GM12878 (cell line): ENCODE measurements at regions not wholly inside any gene's neighbourhood (a gene's known extent, or its start where the extent isn't known, plus 50 kb on each side); places are given as distances from the start of the nearest gene placed in this dataset.

Experiments used
- ATAC-seq: fragments of 200-7000 bp; cut with Tn5 transposase; 3 replicates; pipeline ENCODE4 v1.9.1; 2020; ENCODE audit warnings: mild to moderate bottlenecking, moderate library complexity
- BruUV-seq: library from RNA; stranded (reverse); fragments of 400-500 nt; replicated peaks from 2 replicates; lab custom pipeline; 2021; lab: Mats Ljungman, UMichigan
- CTCF ChIA-PET: fragments of 300-600 bp; sonication (Branson Sonifier 250); formaldehyde crosslinking; extraction: SDS; loops from one replicate; lab custom pipeline; 2021; ENCODE audit warnings: inconsistent platforms; lab: Yijun Ruan, JAX
- POLR2A ChIA-PET: fragments of 350-600 bp; formaldehyde crosslinking; extraction: SDS; loops from one replicate; lab custom pipeline; 2021; ENCODE audit warnings: inconsistent platforms; lab: Charles Lee
- RAD21 ChIA-PET: fragments of 300-600 bp; sonication (Branson Sonifier 250); formaldehyde crosslinking; loops from one replicate; lab custom pipeline; 2023; ENCODE audit warnings: antibody characterized with exemption; ENCODE audit not compliant: unreplicated experiment; lab: Charles Lee
- SMC1A ChIA-PET: fragments of 300-600 bp; sonication (Branson Sonifier 250); formaldehyde crosslinking; loops from one replicate; lab custom pipeline; 2023; ENCODE audit not compliant: unreplicated experiment, uncharacterized antibody; lab: Charles Lee
- DNase-seq: peaks from one replicate; pipeline ENCODE4 v3.0.0-alpha.2; 2011; ENCODE audit warnings: low read depth, low spot score
- FAIRE-seq: peaks from 3 replicates; lab custom pipeline; 2011; peaks lifted over from hg19 to GRCh38; lab: Jason Lieb, UNC
- H2AFZ ChIP-seq: 2 replicates; pipeline ENCODE4 v1.6.0; 2011; ENCODE audit warnings: low read depth, low read length, control low read depth; ENCODE audit not compliant: control insufficient read depth
- H3K27ac ChIP-seq: 2 replicates; pipeline ENCODE4 v1.5.1; 2011; ENCODE audit warnings: control low read depth; ENCODE audit not compliant: control insufficient read depth, insufficient read depth
- H3K27me3 ChIP-seq, 2 experiments: replicated peaks in 1 of 2; 2 replicates each; pipeline versions ENCODE4 v1.6.0 to v1.6.1; 2011; ENCODE audit warnings: low read length in 1 of 2; ENCODE audit not compliant: control insufficient read depth in 2 of 2, insufficient read depth in 2 of 2
- H3K36me3 ChIP-seq, 2 experiments: 2 replicates each; pipeline ENCODE4 v1.5.1; 2011; ENCODE audit warnings: low read length in 1 of 2; ENCODE audit not compliant: control insufficient read depth in 2 of 2, insufficient read depth in 2 of 2
- H3K4me1 ChIP-seq: 2 replicates; pipeline ENCODE4 v1.6.1; 2011; ENCODE audit warnings: mild to moderate bottlenecking, low read length, moderate library complexity, mixed read lengths; ENCODE audit not compliant: control insufficient read depth, insufficient read depth
- H3K4me2 ChIP-seq: 2 replicates; pipeline ENCODE4 v1.6.0; 2011; ENCODE audit warnings: control low read depth; ENCODE audit not compliant: control insufficient read depth, insufficient read depth
- H3K4me3 ChIP-seq: fragments of 200-600 bp; sonication (generic); 2 replicates; pipeline ENCODE4 v1.5.1; 2016
- H3K79me2 ChIP-seq: 2 replicates; pipeline ENCODE4 v1.6.0; 2011; ENCODE audit warnings: low read length; ENCODE audit not compliant: control insufficient read depth, insufficient read depth
- H3K9ac ChIP-seq: 2 replicates; pipeline ENCODE4 v1.8.0; 2011; ENCODE audit warnings: low read length, control low read depth, mixed read lengths; ENCODE audit not compliant: control insufficient read depth, insufficient read depth
- H3K9me3 ChIP-seq: replicated peaks from 3 replicates; pipeline ENCODE4 v1.5.1; 2011; ENCODE audit warnings: mild to moderate bottlenecking, low read length; ENCODE audit not compliant: control insufficient read depth, insufficient read depth
- H4K20me1 ChIP-seq: 2 replicates; pipeline ENCODE4 v1.6.0; 2011; ENCODE audit not compliant: control insufficient read depth, insufficient read depth
- BHLHE40 ChIP-seq, 2 experiments: fragments of 450-650 bp in 1 of 2; IDR thresholded peaks; 2 replicates each; pipeline ENCODE4 v1.6.1; 2011 to 2017; ENCODE audit warnings: low read depth in 2 of 2, borderline replicate concordance in 1 of 2, improper control_type of control experiment in 1 of 2, low read length in 1 of 2, mild to moderate bottlenecking in 1 of 2
- CHD4 ChIP-seq: fragments of 200-600 bp; sonication (generic); IDR thresholded peaks from 2 replicates; pipeline ENCODE4 v1.6.1; 2016; ENCODE audit warnings: mild to moderate bottlenecking
- CREM ChIP-seq: IDR thresholded peaks from 2 replicates; pipeline ENCODE4 v1.6.1; 2014; ENCODE audit warnings: antibody characterized with exemption, low read depth
- MYB ChIP-seq: fragments of 150-350 bp; IDR thresholded peaks from 2 replicates; pipeline ENCODE4 v1.6.1; 2014; ENCODE audit warnings: mild to moderate bottlenecking, low read depth, low read length, borderline replicate concordance
- NKRF ChIP-seq: fragments of 450-650 bp; conservative IDR thresholded peaks from 2 replicates; pipeline ENCODE4 v1.6.1; 2017; ENCODE audit warnings: mild to moderate bottlenecking, moderate library complexity
- POLR2A ChIP-seq: IDR thresholded peaks from 2 replicates; pipeline ENCODE4 v1.6.1; 2011; ENCODE audit warnings: low read depth, mild to moderate bottlenecking, low read length
- WGBS: methylation state at CpG from one replicate; pipeline ENCODE4 v1.1.6; 2016; ENCODE audit warnings: low lambda C conversion rate; ENCODE audit not compliant: insufficient replicate concordance, insufficient coverage; ENCODE audit errors: missing lambda C conversion rate; 5-methylcytosine and 5-hydroxymethylcytosine counted together
- in situ Hi-C: fragments of 300-500 bp; cut with MboI; formaldehyde crosslinking; loops from 9 replicates; pipeline ENCODE4 v1.14.3; 2018; ENCODE audit warnings: mixed read lengths
- intact Hi-C: fragments of 100-400 bp; cut with micrococcal nuclease; formaldehyde crosslinking; loops from one replicate; pipeline ENCODE4 v1.14.2; 2022; ENCODE audit not compliant: unreplicated experiment
- TF ChIP-seq, protein P1 (sequence below): fragments of 150-350 bp; IDR thresholded peaks from 2 replicates; pipeline ENCODE4 v1.6.1; 2016; ENCODE audit warnings: low read depth, low read length
- TF ChIP-seq, protein P2 (sequence below): IDR thresholded peaks from 2 replicates; pipeline ENCODE4 v1.6.1; 2012; ENCODE audit warnings: low read depth, low read length, improper control_type of control experiment
- TF ChIP-seq, protein P3 (sequence below): fragments of 450-650 bp; IDR thresholded peaks from 2 replicates; pipeline ENCODE4 v1.6.1; 2016; ENCODE audit warnings: mild to moderate bottlenecking

DNA sequence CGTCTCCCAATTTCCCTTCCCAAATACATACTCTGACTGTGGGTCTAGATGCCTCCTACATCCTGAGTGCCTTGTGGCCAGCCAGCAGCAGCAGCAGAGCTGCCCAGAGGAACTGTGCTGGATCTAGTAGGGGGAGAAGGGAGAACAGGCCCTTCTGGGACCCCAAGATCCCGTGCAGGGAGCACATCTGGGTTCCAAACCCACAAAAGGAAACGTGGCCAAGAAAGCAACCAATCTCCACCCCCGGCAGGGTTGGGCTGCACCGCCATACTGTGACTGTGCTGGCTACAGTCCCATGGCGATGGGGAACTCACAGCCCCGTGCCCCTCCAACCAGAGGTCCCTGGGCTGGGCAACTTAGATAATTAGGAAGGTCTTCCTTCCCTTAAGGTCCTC, 86.3 kb downstream of the PPCDC start:
- FAIRE-seq (no peak), ATAC-seq (no peak), DNase-seq (no peak)
- BruUV-seq, result no TSS peak
- in situ Hi-C loops, result loop anchor here (5.0 kb wide), 1 partner anchor 93 kb away; the partner anchor contains the start of gene C15orf39
- Histone ChIP-seq H3K9ac (no peak overlapping the region), H3K4me3 (no peak overlapping the region), H3K79me2 (no peaks in the 10 kb centered on the region), H3K27me3 (no peaks in the 10 kb centered on the region), H3K4me2 (no peak overlapping the region), H3K4me1 (peaks cover 87% of the 10 kb centered on the region), H3K27ac (peak overlapping the region; percentile 99; the same call in 1 of the 2 replicates), H2AFZ (no peak overlapping the region), H3K36me3 (no peaks in the 10 kb centered on the region), H3K9me3 (peaks cover 15% of the 10 kb centered on the region), H4K20me1 (no peaks in the 10 kb centered on the region)
- RAD21 ChIA-PET, result interaction anchor here (1.5 to 6.7 kb wide), 9 partner anchors 12 to 94 kb away, joined by 6 to 52 read pairs (median 15); partner anchors contain the start of gene C15orf39
- TF ChIP-seq, protein P1, sequence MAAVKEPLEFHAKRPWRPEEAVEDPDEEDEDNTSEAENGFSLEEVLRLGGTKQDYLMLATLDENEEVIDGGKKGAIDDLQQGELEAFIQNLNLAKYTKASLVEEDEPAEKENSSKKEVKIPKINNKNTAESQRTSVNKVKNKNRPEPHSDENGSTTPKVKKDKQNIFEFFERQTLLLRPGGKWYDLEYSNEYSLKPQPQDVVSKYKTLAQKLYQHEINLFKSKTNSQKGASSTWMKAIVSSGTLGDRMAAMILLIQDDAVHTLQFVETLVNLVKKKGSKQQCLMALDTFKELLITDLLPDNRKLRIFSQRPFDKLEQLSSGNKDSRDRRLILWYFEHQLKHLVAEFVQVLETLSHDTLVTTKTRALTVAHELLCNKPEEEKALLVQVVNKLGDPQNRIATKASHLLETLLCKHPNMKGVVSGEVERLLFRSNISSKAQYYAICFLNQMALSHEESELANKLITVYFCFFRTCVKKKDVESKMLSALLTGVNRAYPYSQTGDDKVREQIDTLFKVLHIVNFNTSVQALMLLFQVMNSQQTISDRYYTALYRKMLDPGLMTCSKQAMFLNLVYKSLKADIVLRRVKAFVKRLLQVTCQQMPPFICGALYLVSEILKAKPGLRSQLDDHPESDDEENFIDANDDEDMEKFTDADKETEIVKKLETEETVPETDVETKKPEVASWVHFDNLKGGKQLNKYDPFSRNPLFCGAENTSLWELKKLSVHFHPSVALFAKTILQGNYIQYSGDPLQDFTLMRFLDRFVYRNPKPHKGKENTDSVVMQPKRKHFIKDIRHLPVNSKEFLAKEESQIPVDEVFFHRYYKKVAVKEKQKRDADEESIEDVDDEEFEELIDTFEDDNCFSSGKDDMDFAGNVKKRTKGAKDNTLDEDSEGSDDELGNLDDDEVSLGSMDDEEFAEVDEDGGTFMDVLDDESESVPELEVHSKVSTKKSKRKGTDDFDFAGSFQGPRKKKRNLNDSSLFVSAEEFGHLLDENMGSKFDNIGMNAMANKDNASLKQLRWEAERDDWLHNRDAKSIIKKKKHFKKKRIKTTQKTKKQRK, result no peak
- TF ChIP-seq MYB (no peak), CHD4 (no peak), NKRF (no peak), CREM (no peak), POLR2A (no peak), BHLHE40 (IDR thresholded peaks at IDR 0.05; ENCODE audit: borderline replicate concordance in 1 of 2, low read depth in 2 of 2, low read length in 1 of 2) (no peak)
- TF ChIP-seq, protein P2, sequence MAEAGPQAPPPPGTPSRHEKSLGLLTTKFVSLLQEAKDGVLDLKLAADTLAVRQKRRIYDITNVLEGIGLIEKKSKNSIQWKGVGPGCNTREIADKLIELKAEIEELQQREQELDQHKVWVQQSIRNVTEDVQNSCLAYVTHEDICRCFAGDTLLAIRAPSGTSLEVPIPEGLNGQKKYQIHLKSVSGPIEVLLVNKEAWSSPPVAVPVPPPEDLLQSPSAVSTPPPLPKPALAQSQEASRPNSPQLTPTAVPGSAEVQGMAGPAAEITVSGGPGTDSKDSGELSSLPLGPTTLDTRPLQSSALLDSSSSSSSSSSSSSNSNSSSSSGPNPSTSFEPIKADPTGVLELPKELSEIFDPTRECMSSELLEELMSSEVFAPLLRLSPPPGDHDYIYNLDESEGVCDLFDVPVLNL, result no peak
- TF ChIP-seq, protein P3, sequence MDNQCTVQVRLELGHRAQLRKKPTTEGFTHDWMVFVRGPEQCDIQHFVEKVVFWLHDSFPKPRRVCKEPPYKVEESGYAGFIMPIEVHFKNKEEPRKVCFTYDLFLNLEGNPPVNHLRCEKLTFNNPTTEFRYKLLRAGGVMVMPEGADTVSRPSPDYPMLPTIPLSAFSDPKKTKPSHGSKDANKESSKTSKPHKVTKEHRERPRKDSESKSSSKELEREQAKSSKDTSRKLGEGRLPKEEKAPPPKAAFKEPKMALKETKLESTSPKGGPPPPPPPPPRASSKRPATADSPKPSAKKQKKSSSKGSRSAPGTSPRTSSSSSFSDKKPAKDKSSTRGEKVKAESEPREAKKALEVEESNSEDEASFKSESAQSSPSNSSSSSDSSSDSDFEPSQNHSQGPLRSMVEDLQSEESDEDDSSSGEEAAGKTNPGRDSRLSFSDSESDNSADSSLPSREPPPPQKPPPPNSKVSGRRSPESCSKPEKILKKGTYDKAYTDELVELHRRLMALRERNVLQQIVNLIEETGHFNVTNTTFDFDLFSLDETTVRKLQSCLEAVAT, result no peak
- POLR2A ChIA-PET, result interaction anchor here (1.0 to 3.4 kb wide), 7 partner anchors 15 to 91 kb away, joined by 3 to 16 read pairs (median 9); partner anchors contain the start of gene C15orf39
- SMC1A ChIA-PET, result interaction anchor here (0.5 to 8.5 kb wide), 5 partner anchors 11 to 90 kb away, joined by 3 to 97 read pairs (median 18); partner anchors contain the start of gene C15orf39
- CTCF ChIA-PET, result no interaction called here
- intact Hi-C loops, result loop anchor here (5.0 kb wide), 1 partner anchor 42 kb away; no protein-coding TSS in a partner anchor
- 79% methylated on average over 7 of the region's 7 CpGs for WGBS
